Suppressor macrophage treated with lipopolysaccharide for 1 hour (primary cell): ENCODE measurements at regions not wholly inside any gene's neighbourhood (a gene's known extent, or its start where the extent isn't known, plus 50 kb on each side); places are given as distances from the start of the nearest gene placed in this dataset.
"Not testable (repeated sequence)": the region's sequence is repeated elsewhere in the genome, so short reads cannot be mapped to it uniquely, and the experiment has no call there.

ENCODE experiments used
- DNase-seq, 3 donors: peaks; one replicate each; pipeline ENCODE4 v3.0.0-alpha.2; 2020 to 2022

DNA sequence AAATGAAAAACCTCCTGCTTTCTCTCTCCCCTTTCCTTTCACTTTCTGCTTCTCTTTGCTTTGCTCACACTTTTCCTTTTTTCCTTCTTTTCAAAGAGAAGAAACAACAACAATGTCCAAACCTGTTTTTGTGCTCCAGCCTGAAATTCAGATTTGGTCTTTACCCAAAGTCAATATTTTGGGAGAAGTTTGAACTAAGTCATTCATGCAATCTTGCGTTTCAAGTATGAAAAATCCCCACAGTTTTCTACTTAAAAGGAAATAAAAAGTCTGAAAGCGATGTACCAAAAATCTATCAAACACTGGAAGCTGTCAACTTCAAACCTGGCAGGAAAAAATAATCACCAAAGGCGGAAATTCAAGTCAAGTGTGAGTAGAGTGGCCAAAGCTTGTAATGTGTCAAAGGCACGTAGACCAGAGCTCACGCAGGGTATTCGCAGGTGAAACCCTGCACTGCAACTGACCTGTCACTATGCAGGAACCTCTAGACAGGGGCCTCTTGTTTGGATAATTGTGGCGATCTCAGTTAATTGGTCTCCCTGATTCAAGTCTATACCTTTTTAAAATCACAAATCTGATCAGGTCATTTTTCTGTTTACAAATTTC lies 118.8 kb upstream of the GALNT15 start:
- DNase-seq, result no peak

GRCh38 chr3:16056217-16056616 lies 118.3 kb upstream of the GALNT15 start:
- DNase-seq, result no peak

DNA sequence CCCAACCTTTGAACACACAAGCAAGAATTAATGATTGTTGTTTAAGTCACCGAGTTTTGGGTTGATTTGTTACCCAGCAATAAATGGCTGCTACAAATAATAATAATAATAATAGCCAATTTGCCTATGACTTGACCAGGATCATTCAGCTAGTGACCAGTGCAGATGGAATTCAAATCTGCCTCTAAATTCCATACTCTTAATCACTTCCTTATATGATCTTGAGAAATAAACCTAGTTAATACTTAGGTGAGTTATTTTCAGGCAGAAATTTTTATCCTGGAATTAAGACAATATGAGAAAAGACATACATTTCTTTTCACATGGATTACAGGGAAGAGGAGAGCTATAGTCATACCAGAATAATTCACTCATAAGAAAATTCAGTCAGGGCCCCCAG lies 116.0 kb upstream of the GALNT15 start:
- DNase-seq, result no peak

DNA sequence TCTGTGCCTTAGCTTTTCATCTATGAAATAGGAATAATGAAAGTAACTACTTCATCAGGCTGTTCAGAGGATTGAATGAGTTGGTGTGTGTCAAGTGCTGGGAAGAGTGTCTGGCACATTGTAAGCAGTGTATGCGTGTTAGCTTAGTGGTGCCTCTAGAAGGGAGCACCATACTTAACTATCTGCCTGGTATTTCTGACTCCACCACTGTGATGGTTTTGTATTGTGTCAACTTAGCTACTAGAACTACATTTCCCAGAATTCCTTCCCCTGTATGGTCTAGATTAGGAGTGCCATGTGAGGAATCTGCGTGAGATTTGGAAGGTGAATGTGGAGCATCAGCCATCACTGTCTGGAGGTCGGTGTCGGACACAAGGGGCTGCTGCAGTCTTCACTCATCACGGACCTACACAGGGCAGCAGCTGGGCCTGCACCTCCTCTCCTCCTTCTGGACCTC lies 115.4 kb upstream of the GALNT15 start:
- no peak for DNase-seq

GRCh38 chr3:16059711-16060357 lies 114.6 kb upstream of the GALNT15 start:
- no peak for DNase-seq

DNA sequence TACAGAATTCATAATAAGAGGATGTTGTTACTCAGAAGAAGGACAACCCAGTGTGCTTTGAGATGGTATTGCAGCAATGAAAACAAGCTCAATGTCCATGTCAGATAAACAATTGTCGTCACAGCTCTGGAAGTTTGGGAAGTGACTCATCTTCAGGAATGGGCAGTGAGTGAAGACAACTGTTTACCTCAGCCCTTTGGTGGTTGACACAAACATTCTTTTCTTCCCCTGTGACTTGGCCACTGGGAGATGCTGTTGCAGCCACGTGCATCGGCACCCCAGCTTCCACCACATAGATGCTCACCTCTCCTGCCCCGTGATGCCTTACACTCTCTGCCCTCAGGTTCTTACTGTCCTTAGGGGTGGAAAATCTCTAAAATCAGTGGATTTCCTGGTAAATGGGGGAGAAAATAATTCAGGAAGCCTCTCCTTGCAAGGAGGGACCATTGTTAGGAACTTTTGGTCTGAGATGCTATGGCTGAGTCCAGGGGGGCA lies 114.1 kb upstream of the GALNT15 start:
- DNase-seq, result peak; percentile 16 to 44 (median 38)

DNA sequence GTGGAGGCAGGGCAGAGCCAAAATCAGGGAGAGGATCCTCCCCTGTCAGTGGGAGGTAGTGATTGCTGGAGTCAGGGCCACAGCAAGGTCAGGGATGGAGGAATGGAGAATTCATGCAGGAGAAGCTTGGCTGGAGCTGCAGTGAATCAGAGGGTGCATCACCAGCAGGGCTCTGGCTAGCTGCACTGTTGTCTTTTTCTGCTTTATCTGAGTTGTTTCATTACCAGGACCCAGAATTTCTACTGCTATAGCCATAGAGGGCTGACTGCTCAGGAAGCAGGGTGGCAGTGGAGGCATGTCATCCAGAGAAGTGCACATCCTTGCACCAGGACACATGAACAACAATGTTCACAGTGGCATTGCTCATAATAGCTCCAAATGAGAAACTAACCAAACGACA lies 113.5 kb upstream of the GALNT15 start:
- DNase-seq, result no peak

DNA sequence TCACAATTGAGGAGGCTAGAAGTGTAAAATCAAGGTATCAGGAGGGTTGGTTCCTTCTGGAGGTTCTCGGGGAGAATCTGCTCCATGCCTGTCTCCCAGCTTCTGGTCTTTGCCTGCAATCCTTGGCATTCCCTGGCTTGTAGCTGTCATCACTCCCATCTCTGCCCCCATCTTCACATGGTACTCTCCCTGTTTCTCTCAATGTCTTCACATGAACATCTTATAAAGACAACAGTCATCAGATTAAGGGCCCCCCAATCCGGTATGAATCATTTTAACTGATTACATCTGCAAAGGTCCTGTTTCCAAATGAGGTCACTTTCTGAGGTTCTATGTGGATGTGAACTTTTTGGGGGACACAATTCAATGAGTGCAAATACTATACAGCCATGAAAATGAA lies 113.0 kb upstream of the GALNT15 start:
- no peak for DNase-seq

DNA sequence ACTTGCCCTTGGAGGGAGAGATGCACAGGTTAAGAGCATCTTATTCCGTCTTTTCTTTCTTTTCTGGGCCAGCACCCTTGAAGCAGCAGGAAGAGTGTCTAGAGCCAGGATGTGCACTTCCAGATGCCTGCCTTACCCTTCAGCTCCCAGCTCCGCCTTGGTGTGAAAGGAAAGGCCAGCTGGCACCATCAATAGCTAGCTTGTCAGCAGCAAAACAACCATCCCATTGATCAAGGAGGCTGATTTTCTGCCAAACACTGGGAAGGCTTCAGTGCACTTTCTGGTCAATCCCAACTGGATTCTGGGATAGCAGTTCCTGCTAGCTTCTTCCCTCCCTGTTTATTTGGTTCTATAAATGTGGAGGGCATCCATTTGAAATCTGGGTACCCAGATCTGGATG lies 110.9 kb upstream of the GALNT15 start:
- no peak for DNase-seq

DNA sequence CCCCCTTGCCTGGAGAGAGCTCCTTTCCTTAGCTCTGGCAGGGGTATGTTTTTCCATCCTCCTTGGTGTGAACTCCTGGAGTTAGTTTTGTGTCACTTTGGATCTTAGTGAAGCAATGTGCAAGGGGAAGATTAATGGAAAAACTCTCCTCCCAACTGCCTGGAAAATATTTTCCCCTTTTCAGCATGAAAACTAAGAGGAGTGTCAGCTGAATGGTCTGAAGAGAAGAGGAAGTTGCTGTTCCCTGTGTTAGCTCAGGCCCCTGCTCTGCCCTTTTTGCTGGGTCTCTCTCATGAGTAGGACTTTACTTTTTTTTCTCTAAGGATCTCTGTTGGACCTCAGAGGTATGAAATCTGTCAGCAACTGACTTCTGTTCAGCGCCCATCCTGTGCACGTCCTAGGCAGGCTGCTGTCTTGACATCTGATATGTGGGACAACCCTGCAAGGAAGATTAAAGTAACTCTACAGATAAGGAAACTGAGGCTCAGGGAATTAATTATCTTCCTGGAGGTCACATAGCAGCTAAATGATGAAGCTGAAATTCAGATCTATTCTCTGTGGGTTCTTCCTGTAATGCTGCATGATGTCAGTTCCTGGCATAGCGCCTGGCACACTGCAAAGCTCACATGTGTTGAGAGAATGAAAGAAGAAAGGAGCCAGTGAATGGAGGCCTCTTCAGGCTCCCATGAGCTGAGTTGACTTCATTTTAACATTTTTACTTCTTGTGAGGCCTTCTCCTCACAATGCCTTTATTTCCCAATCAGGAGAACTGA lies 109.7 kb upstream of the GALNT15 start:
- DNase-seq, result peak; percentile 22 to 47 (median 44)

DNA sequence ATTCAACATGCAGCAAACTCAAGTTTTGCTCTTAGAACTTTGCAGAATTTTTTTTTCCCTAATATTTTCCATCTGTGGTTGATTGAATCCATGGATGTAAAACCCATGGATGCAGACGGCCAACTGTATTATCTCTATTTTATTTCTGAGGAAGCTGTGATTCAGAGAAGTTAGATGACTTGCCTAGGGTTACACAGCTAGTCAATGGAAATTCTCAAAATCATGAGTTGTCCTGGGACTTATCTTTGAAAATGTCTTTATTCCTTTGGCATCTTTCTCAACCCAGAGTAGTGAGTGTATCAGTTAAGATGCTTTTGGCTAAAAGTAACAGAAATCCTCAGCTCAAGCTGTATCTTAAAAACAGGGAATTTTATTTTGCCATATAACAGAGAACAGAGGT lies 107.9 kb upstream of the GALNT15 start:
- DNase-seq, result no peak

- no peak for DNase-seq
These were observed 107.5 kb upstream of the GALNT15 start for GRCh38 chr3:16066975-16067374.

DNA sequence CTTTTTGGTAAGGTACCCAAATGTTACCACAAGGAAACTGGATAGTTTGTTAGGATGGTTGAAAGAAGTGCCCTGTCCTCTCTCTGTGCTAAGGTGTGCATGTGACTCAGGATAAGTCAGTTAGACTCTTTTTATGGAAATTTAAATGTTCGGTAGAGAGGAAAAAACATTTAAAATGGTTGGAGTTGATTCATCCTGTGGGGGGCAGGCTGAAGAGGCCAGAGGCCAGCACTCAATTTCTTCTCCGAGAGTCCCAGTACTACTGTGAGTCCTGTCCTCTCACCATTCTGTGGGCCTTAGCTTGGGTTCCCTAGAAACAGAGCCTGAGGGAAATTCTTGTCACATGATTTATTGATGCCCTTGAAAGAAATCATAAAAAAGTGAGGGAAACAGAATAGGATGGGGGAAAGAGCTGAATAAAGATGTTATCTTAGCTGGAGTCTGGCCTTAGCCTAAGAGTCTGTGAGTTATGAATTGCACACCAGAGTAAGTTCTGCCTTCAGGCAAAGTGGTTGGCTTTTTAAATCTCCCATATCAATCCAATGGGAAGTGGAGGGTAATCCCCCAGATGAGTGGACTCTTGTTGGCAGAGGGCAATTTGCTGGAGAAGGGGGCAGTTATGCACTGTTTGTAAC lies 106.5 kb upstream of the GALNT15 start:
- no peak for DNase-seq

GRCh38 chr3:16069149-16069922 lies 105.1 kb upstream of the GALNT15 start:
- DNase-seq, result no peak

GRCh38 chr3:16070707-16071106 lies 103.8 kb upstream of the GALNT15 start:
- DNase-seq, result peak in 2 of 3 donors; percentile 12 to 17

DNA sequence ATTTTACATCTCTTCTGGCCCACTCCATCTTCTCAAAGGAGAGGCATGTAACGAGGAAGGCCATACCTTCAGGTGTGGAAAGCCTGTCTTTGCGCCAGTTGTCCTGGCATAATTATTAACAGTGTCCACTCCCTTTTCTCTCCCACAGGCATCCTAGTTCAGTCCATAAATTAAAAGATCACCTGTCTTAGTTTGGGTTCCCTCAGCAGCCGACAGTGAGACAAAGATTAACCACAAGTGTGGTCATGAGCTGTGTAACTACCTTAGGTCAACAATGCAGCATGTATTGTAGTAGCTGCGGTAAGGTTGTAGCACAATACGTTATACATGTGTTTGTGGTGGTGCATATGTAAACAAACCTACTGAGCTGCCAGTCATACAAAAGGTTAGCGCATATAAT lies 103.3 kb upstream of the GALNT15 start:
- no peak for DNase-seq

- no peak for DNase-seq
These were observed 101.9 kb upstream of the GALNT15 start for GRCh38 chr3:16072420-16073110.

GRCh38 chr3:16073203-16073602 lies 101.3 kb upstream of the GALNT15 start:
- no peak for DNase-seq

DNA sequence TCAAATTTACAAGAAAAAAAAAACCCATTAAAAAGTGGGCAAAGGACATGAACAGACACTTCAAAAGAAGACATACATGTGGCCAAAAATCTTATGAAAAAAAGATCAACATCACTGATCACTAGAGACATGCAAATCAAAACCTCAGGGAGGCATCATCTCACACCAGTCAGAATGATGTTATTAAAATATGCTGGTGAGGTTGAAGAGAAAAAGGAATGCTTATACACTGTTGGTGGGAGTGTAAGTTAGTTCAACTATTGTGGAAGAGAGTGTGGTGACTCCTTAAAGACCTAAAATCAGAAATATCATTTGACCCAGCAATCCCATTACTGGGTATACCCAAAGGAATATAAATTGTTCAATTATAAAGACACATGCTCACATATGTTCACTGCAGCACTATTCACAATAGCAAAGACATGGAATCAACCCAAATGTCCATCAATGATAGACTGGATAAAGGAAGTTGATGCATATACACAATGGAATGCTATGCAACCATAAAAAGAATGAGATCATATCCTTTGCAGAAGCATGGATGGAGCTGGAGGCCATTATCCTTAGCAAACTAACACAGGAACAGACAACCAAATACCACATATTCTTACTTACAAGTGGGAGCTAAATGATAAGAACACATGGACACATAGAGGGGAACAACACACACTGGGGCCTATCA lies 100.3 kb upstream of the GALNT15 start:
- not testable (repeated sequence) for DNase-seq

DNA sequence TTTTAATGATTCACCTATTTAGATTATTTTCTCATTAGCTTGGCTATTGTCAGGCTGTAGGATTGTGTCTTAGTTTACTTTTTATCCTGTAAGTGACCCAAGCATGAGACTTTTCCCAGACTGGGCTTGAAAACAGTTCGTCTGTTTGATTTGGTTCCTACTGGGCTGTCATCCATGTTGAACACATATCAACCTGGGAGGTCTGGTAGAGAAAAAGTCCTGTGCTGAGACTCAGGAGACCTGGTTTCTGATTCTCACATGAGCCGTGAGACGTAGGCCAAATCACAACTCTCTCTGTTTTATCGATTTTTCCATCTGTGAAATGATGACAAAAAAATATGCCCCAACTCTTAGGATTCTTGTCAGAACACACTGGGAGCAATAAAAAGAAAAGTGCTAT lies 98.8 kb upstream of the GALNT15 start:
- DNase-seq, result no peak

GRCh38 chr3:16076564-16076963 lies 97.9 kb upstream of the GALNT15 start:
- DNase-seq, result no peak
